GM12878 (cell line): ENCODE measurements at regions not wholly inside any gene's neighbourhood (a gene's known extent, or its start where the extent isn't known, plus 50 kb on each side); places are given as distances from the start of the nearest gene placed in this dataset.

Experiments
- ATAC-seq: fragments of 200-7000 bp; cut with Tn5 transposase; 3 replicates; pipeline ENCODE4 v1.9.1; 2020; ENCODE audit warnings: mild to moderate bottlenecking, moderate library complexity
- BruUV-seq: library from RNA; stranded (reverse); fragments of 400-500 nt; replicated peaks from 2 replicates; lab custom pipeline; 2021; lab: Mats Ljungman, UMichigan
- CTCF ChIA-PET: fragments of 300-600 bp; sonication (Branson Sonifier 250); formaldehyde crosslinking; extraction: SDS; loops from one replicate; lab custom pipeline; 2021; ENCODE audit warnings: inconsistent platforms; lab: Yijun Ruan, JAX
- POLR2A ChIA-PET: fragments of 350-600 bp; formaldehyde crosslinking; extraction: SDS; loops from one replicate; lab custom pipeline; 2021; ENCODE audit warnings: inconsistent platforms; lab: Charles Lee
- RAD21 ChIA-PET: fragments of 300-600 bp; sonication (Branson Sonifier 250); formaldehyde crosslinking; loops from one replicate; lab custom pipeline; 2023; ENCODE audit warnings: antibody characterized with exemption; ENCODE audit not compliant: unreplicated experiment; lab: Charles Lee
- SMC1A ChIA-PET: fragments of 300-600 bp; sonication (Branson Sonifier 250); formaldehyde crosslinking; loops from one replicate; lab custom pipeline; 2023; ENCODE audit not compliant: unreplicated experiment, uncharacterized antibody; lab: Charles Lee
- DNase-seq: peaks from one replicate; pipeline ENCODE4 v3.0.0-alpha.2; 2011; ENCODE audit warnings: low read depth, low spot score
- FAIRE-seq: peaks from 3 replicates; lab custom pipeline; 2011; peaks lifted over from hg19 to GRCh38; lab: Jason Lieb, UNC
- H2AFZ ChIP-seq: 2 replicates; pipeline ENCODE4 v1.6.0; 2011; ENCODE audit warnings: low read depth, low read length, control low read depth; ENCODE audit not compliant: control insufficient read depth
- H3K27ac ChIP-seq: 2 replicates; pipeline ENCODE4 v1.5.1; 2011; ENCODE audit warnings: control low read depth; ENCODE audit not compliant: control insufficient read depth, insufficient read depth
- H3K27me3 ChIP-seq, 2 experiments: replicated peaks in 1 of 2; 2 replicates each; pipeline versions ENCODE4 v1.6.0 to v1.6.1; 2011; ENCODE audit warnings: low read length in 1 of 2; ENCODE audit not compliant: control insufficient read depth in 2 of 2, insufficient read depth in 2 of 2
- H3K36me3 ChIP-seq, 2 experiments: 2 replicates each; pipeline ENCODE4 v1.5.1; 2011; ENCODE audit warnings: low read length in 1 of 2; ENCODE audit not compliant: control insufficient read depth in 2 of 2, insufficient read depth in 2 of 2
- H3K4me1 ChIP-seq: 2 replicates; pipeline ENCODE4 v1.6.1; 2011; ENCODE audit warnings: mild to moderate bottlenecking, low read length, moderate library complexity, mixed read lengths; ENCODE audit not compliant: control insufficient read depth, insufficient read depth
- H3K4me2 ChIP-seq: 2 replicates; pipeline ENCODE4 v1.6.0; 2011; ENCODE audit warnings: control low read depth; ENCODE audit not compliant: control insufficient read depth, insufficient read depth
- H3K4me3 ChIP-seq: fragments of 200-600 bp; sonication (generic); 2 replicates; pipeline ENCODE4 v1.5.1; 2016
- H3K79me2 ChIP-seq: 2 replicates; pipeline ENCODE4 v1.6.0; 2011; ENCODE audit warnings: low read length; ENCODE audit not compliant: control insufficient read depth, insufficient read depth
- H3K9ac ChIP-seq: 2 replicates; pipeline ENCODE4 v1.8.0; 2011; ENCODE audit warnings: low read length, control low read depth, mixed read lengths; ENCODE audit not compliant: control insufficient read depth, insufficient read depth
- H3K9me3 ChIP-seq: replicated peaks from 3 replicates; pipeline ENCODE4 v1.5.1; 2011; ENCODE audit warnings: mild to moderate bottlenecking, low read length; ENCODE audit not compliant: control insufficient read depth, insufficient read depth
- H4K20me1 ChIP-seq: 2 replicates; pipeline ENCODE4 v1.6.0; 2011; ENCODE audit not compliant: control insufficient read depth, insufficient read depth
- BCL3 ChIP-seq: IDR thresholded peaks from 2 replicates; pipeline ENCODE4 v1.6.1; 2011; ENCODE audit warnings: borderline replicate concordance, low read depth, mild to moderate bottlenecking, moderate library complexity, low read length; ENCODE audit not compliant: insufficient read depth, poor library complexity, severe bottlenecking
- BHLHE40 ChIP-seq, 2 experiments: fragments of 450-650 bp in 1 of 2; IDR thresholded peaks; 2 replicates each; pipeline ENCODE4 v1.6.1; 2011 to 2017; ENCODE audit warnings: low read depth in 2 of 2, borderline replicate concordance in 1 of 2, improper control_type of control experiment in 1 of 2, low read length in 1 of 2, mild to moderate bottlenecking in 1 of 2
- CREB1 ChIP-seq: IDR thresholded peaks from 2 replicates; pipeline ENCODE4 v1.6.1; 2012; ENCODE audit warnings: low read depth, mild to moderate bottlenecking, inconsistent platforms
- EP300 ChIP-seq, 2 experiments: fragments of 150-350 bp in 1 of 2; IDR thresholded peaks; 2 replicates each; pipeline ENCODE4 v1.6.1; 2011 to 2012; ENCODE audit warnings: low read depth in 2 of 2, low read length in 2 of 2, borderline replicate concordance in 1 of 2, improper control_type of control experiment in 1 of 2, inconsistent platforms in 1 of 2; ENCODE audit not compliant: control insufficient read depth in 1 of 2
- FOXM1 ChIP-seq: IDR thresholded peaks from 2 replicates; pipeline ENCODE4 v1.6.1; 2012; ENCODE audit warnings: low read depth, mild to moderate bottlenecking, inconsistent platforms, low read length, moderate library complexity
- MEF2B ChIP-seq: fragments of 450-650 bp; IDR thresholded peaks from 2 replicates; pipeline ENCODE4 v1.6.1; 2018; ENCODE audit warnings: mild to moderate bottlenecking, moderate library complexity; ENCODE audit not compliant: partially characterized antibody, poor library complexity, severe bottlenecking
- NKRF ChIP-seq: fragments of 450-650 bp; conservative IDR thresholded peaks from 2 replicates; pipeline ENCODE4 v1.6.1; 2017; ENCODE audit warnings: mild to moderate bottlenecking, moderate library complexity
- RUNX3 ChIP-seq: IDR thresholded peaks from 2 replicates; pipeline ENCODE4 v1.6.1; 2012; ENCODE audit warnings: low read length, inconsistent platforms
- ZNF207 ChIP-seq: fragments of 450-650 bp; IDR thresholded peaks from 2 replicates; pipeline ENCODE4 v1.6.1; 2014; ENCODE audit warnings: antibody characterized with exemption, mild to moderate bottlenecking, borderline replicate concordance
- ZNF217 ChIP-seq: fragments of 450-650 bp; IDR thresholded peaks from 2 replicates; pipeline ENCODE4 v1.6.1; 2017; ENCODE audit warnings: antibody characterized with exemption, mild to moderate bottlenecking
- WGBS: methylation state at CpG from one replicate; pipeline ENCODE4 v1.1.6; 2016; ENCODE audit warnings: low lambda C conversion rate; ENCODE audit not compliant: insufficient replicate concordance, insufficient coverage; ENCODE audit errors: missing lambda C conversion rate; 5-methylcytosine and 5-hydroxymethylcytosine counted together
- in situ Hi-C: fragments of 300-500 bp; cut with MboI; formaldehyde crosslinking; loops from 9 replicates; pipeline ENCODE4 v1.14.3; 2018; ENCODE audit warnings: mixed read lengths
- intact Hi-C: fragments of 100-400 bp; cut with micrococcal nuclease; formaldehyde crosslinking; loops from one replicate; pipeline ENCODE4 v1.14.2; 2022; ENCODE audit not compliant: unreplicated experiment

GRCh38 chr10:4137299-4137698 is 352.3 kb upstream of the KLF6 start:
- Histone ChIP-seq H3K9me3 (peaks cover 2% of the 10 kb centered on the region; the same call in 1 of the 3 replicates), H3K4me1 (peaks cover 11% of the 10 kb centered on the region), H3K9ac (no peak overlapping the region), H3K27me3 (no peaks in the 10 kb centered on the region; a peak in 1 of 4 replicates), H3K4me2 (no peak overlapping the region), H3K4me3 (no peak overlapping the region), H3K36me3 (no peaks in the 10 kb centered on the region), H3K27ac (no peak overlapping the region), H2AFZ (no peak overlapping the region)
- no TSS peak for BruUV-seq
- ATAC-seq (no peak), FAIRE-seq (no peak), DNase-seq (no peak)
- ChIA-PET SMC1A (no interaction called here), POLR2A (no interaction called here), CTCF (no interaction called here), RAD21 (no interaction called here)
- in situ Hi-C loops: no loop called here
- WGBS: 75% methylated on average over 4 of the region's 4 CpGs
- TF ChIP-seq BCL3: peak; percentile 18
- no peak for TF ChIP-seq NKRF
- TF ChIP-seq, all 136 proteins: peak for 1
- intact Hi-C loops: loop anchor here (10.0 kb wide), 1 partner anchor 352 kb away; the partner anchor contains the start of gene KLF6
- H4K20me1 ChIP-seq: no peaks in the 10 kb centered on the region
- no peaks in the 10 kb centered on the region for H3K79me2 ChIP-seq

DNA sequence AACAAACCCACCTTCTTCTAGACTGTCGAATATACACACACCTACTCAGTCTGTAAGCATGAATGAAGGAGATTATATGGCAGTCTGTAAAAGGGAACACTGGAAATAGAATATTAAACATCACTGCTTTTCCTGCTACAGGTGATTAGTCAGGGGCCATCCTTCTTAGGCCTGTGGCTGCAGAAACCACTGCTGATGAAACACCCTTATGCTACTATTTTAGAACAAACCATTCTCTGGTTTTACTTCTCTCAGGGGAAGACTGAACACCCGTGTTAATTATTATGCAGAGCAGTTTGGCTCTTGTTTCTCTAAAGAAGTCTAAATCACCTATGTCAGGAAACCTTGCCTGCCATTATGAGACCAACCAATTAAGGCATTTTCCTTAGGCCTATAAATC is 351.1 kb upstream of the KLF6 start:
- ChIA-PET SMC1A (interaction anchor here (1.0 kb wide), 1 partner anchor 21 kb away, joined by 3 read pairs; no protein-coding TSS in a partner anchor), RAD21 (no interaction called here), POLR2A (no interaction called here), CTCF (no interaction called here)
- intact Hi-C loops (loop anchor here (10.0 kb wide), 1 partner anchor 351 kb away; the partner anchor contains the start of gene KLF6), in situ Hi-C loops (no loop called here)
- BruUV-seq: no TSS peak
- H2AFZ ChIP-seq: no peak overlapping the region
- peak; percentile 80 for FAIRE-seq
- ATAC-seq: peak; percentile 85
- no peak overlapping the region for H3K27ac ChIP-seq
- H3K4me3 ChIP-seq: no peak overlapping the region
- 0% methylated on average over 2 of the region's 2 CpGs for WGBS
- H3K4me1 ChIP-seq: peaks cover 19% of the 10 kb centered on the region
- no peaks in the 10 kb centered on the region; a peak in 1 of 4 replicates for H3K27me3 ChIP-seq
- no peaks in the 10 kb centered on the region for H3K36me3 ChIP-seq
- H3K9me3 ChIP-seq: no peaks in the 10 kb centered on the region; the same call in 2 of the 3 replicates
- H4K20me1 ChIP-seq: no peaks in the 10 kb centered on the region
- no peak overlapping the region for H3K9ac ChIP-seq
- H3K4me2 ChIP-seq: no peak overlapping the region; the same call in 1 of the 2 replicates
- H3K79me2 ChIP-seq: no peaks in the 10 kb centered on the region
- DNase-seq: peak; percentile 65
- TF ChIP-seq MEF2B (peak; percentile 80), EP300 (IDR thresholded peaks at IDR 0.05; ENCODE audit: borderline replicate concordance in 1 of 2, control insufficient read depth in 1 of 2, low read depth in 2 of 2, low read length in 2 of 2) (peak in 1 of 2 experiments; percentile 47; a peak in 1 of 4 replicates), ZNF217 (0 out of 2 replicates have a peak, but pooled peaks have one; percentile 39), ZNF207 (no peak), FOXM1 (0 out of 2 replicates have a peak, but pooled peaks have one; percentile 23), RUNX3 (peak; percentile 90), CREB1 (no peak), BHLHE40 (IDR thresholded peaks at IDR 0.05; ENCODE audit: borderline replicate concordance in 1 of 2, low read depth in 2 of 2, low read length in 1 of 2) (0 out of 4 replicates have a peak, but pooled peaks of 1 of the 2 experiments have one; percentile 45)
